ENCODE measurements at regions not wholly inside any gene's neighbourhood (a gene's known extent, or its start where the extent isn't known, plus 50 kb on each side); places are given as distances from the start of the nearest gene placed in this dataset.

- no peak for DNase-seq (ENCODE audit: low spot score)
Measured at GRCh38 chr5:93107141-93107540, 473.9 kb downstream of the NR2F1-AS1 start.

GRCh38 chr5:93101661-93102060 is 479.4 kb downstream of the NR2F1-AS1 start:
- DNase-seq (ENCODE audit: low spot score), result no peak

- DNase-seq (ENCODE audit: low spot score), result no peak
Measured at GRCh38 chr5:93100976-93101375, 480.0 kb downstream of the NR2F1-AS1 start.

GRCh38 chr5:93100428-93100827 is 480.6 kb downstream of the NR2F1-AS1 start:
- no peak for DNase-seq (ENCODE audit: low spot score)

- no peak for DNase-seq (ENCODE audit: low spot score)
Measured at GRCh38 chr5:93099902-93100347, 481.1 kb downstream of the NR2F1-AS1 start.

GRCh38 chr5:93096561-93096960 is 484.5 kb downstream of the NR2F1-AS1 start:
- DNase-seq (ENCODE audit: low spot score), result no peak

GRCh38 chr5:93092349-93093105 is 488.5 kb downstream of the NR2F1-AS1 start:
- no peak for DNase-seq (ENCODE audit: low spot score)

- no peak for DNase-seq (ENCODE audit: low spot score)
Measured at GRCh38 chr5:93090698-93091097, 490.3 kb downstream of the NR2F1-AS1 start.

- no peak for DNase-seq (ENCODE audit: low spot score)
Measured at GRCh38 chr5:93088592-93089389, 492.2 kb downstream of the NR2F1-AS1 start.

GRCh38 chr5:93087326-93087725 is 493.7 kb downstream of the NR2F1-AS1 start:
- no peak for DNase-seq (ENCODE audit: low spot score)

- no peak for DNase-seq (ENCODE audit: low spot score)
Measured at GRCh38 chr5:93082981-93083380, 498.0 kb downstream of the NR2F1-AS1 start.

- no peak for DNase-seq (ENCODE audit: low spot score)
Measured at GRCh38 chr5:93079046-93079445, 502.0 kb downstream of the NR2F1-AS1 start.

GRCh38 chr5:93078082-93079038 is 502.7 kb downstream of the NR2F1-AS1 start:
- no peak for DNase-seq (ENCODE audit: low spot score)

GRCh38 chr5:93076566-93076965 is 504.5 kb downstream of the NR2F1-AS1 start:
- DNase-seq (ENCODE audit: low spot score), result no peak

- DNase-seq (ENCODE audit: low spot score), result no peak
Measured at GRCh38 chr5:93076096-93076495, 504.9 kb downstream of the NR2F1-AS1 start.

- DNase-seq (ENCODE audit: low spot score), result no peak
Measured at GRCh38 chr5:93073547-93073946, 507.5 kb downstream of the NR2F1-AS1 start.

GRCh38 chr5:93072831-93073459 is 508.1 kb downstream of the NR2F1-AS1 start:
- no peak for DNase-seq (ENCODE audit: low spot score)

- DNase-seq (ENCODE audit: low spot score), result no peak
Measured at GRCh38 chr5:93071710-93072109, 509.3 kb downstream of the NR2F1-AS1 start.

GRCh38 chr5:93070938-93071337 is 510.1 kb downstream of the NR2F1-AS1 start:
- DNase-seq (ENCODE audit: low spot score), result no peak

- DNase-seq (ENCODE audit: low spot score), result no peak
Measured at GRCh38 chr5:93069276-93069675, 511.7 kb downstream of the NR2F1-AS1 start.

GRCh38 chr5:93062548-93062947 is 518.5 kb downstream of the NR2F1-AS1 start:
- DNase-seq (ENCODE audit: low spot score), result no peak

- DNase-seq (ENCODE audit: low spot score), result no peak
Measured at GRCh38 chr5:93058309-93058708, 522.7 kb downstream of the NR2F1-AS1 start.
